BLaER1 treated with 17β-estradiol and CSF1 and Interleukin-3, amounts not matched to agents 10 nM and 100 nM (cell line): ENCODE measurements at regions not wholly inside any gene's neighbourhood (a gene's known extent, or its start where the extent isn't known, plus 50 kb on each side); places are given as distances from the start of the nearest gene placed in this dataset.

Experiments
- H3K27ac ChIP-seq, 11 experiments: shearing (Covaris generic); formaldehyde crosslinking; 2 replicates each; pipeline ENCODE4 v1.8.1; 2022
- H3K27me3 ChIP-seq, 11 experiments: shearing (Covaris generic); formaldehyde crosslinking; 2 replicates each; pipeline ENCODE4 v1.8.1; 2022
- H3K36me3 ChIP-seq, 11 experiments: shearing (Covaris generic); formaldehyde crosslinking; 2 replicates each; pipeline ENCODE4 v1.8.1; 2022
- H3K4me1 ChIP-seq, 10 experiments: shearing (Covaris generic); formaldehyde crosslinking; 2 replicates each; pipeline ENCODE4 v1.8.1; 2022
- H3K4me2 ChIP-seq, 11 experiments: shearing (Covaris generic); formaldehyde crosslinking; 2 replicates each; pipeline ENCODE4 v1.8.1; 2022
- H3K4me3 ChIP-seq, 10 experiments: shearing (Covaris generic); formaldehyde crosslinking; 2 replicates each; pipeline ENCODE4 v1.8.1; 2022
- H3K9ac ChIP-seq, 11 experiments: shearing (Covaris generic); formaldehyde crosslinking; 2 replicates each; pipeline ENCODE4 v1.8.1; 2022
- H3K9me3 ChIP-seq, 11 experiments: shearing (Covaris generic); formaldehyde crosslinking; replicated peaks in 1 of 11; 2 replicates each; pipeline ENCODE4 v1.8.1; 2022
- H4K20me1 ChIP-seq, 11 experiments: shearing (Covaris generic); formaldehyde crosslinking; 2 replicates each; pipeline ENCODE4 v1.8.1; 2022
- Cebpa-rat ChIP-seq, 11 experiments: shearing (Covaris generic); IDR thresholded peaks; 2 replicates each; pipeline ENCODE4 v1.8.1; 2022

GRCh38 chr4:173699841-173700475 lies 169.9 kb upstream of the HAND2 start:
- no peak for TF ChIP-seq Cebpa-rat (IDR thresholded peaks at IDR 0.05)
- Histone ChIP-seq H3K4me3 (no peak overlapping the region), H3K27me3 (no peaks in the 10 kb centered on the region), H4K20me1 (no peaks in the 10 kb centered on the region), H3K27ac (no peak overlapping the region), H3K9me3 (no peaks in the 10 kb centered on the region), H3K4me1 (no peaks in the 10 kb centered on the region), H3K36me3 (no peaks in the 10 kb centered on the region), H3K9ac (no peak overlapping the region), H3K4me2 (no peak overlapping the region)

GRCh38 chr4:173698557-173699262 lies 168.7 kb upstream of the HAND2 start:
- Histone ChIP-seq H3K9ac (no peak overlapping the region), H3K4me1 (no peaks in the 10 kb centered on the region), H3K36me3 (no peaks in the 10 kb centered on the region), H3K4me3 (no peak overlapping the region), H3K9me3 (no peaks in the 10 kb centered on the region), H3K27me3 (no peaks in the 10 kb centered on the region), H4K20me1 (no peaks in the 10 kb centered on the region), H3K4me2 (no peak overlapping the region), H3K27ac (no peak overlapping the region)
- no peak for TF ChIP-seq Cebpa-rat (IDR thresholded peaks at IDR 0.05)

GRCh38 chr4:173697840-173698239 lies 167.8 kb upstream of the HAND2 start:
- Histone ChIP-seq H3K9me3 (no peaks in the 10 kb centered on the region), H3K36me3 (no peaks in the 10 kb centered on the region), H3K27ac (no peak overlapping the region), H3K4me2 (no peak overlapping the region), H3K4me1 (no peaks in the 10 kb centered on the region), H3K9ac (no peak overlapping the region), H4K20me1 (no peaks in the 10 kb centered on the region), H3K4me3 (no peak overlapping the region), H3K27me3 (no peaks in the 10 kb centered on the region)
- TF ChIP-seq Cebpa-rat (IDR thresholded peaks at IDR 0.05) = no peak

GRCh38 chr4:173696551-173696950 lies 166.5 kb upstream of the HAND2 start:
- H3K4me1 ChIP-seq = no peaks in the 10 kb centered on the region
- no peaks in the 10 kb centered on the region for H3K27me3 ChIP-seq
- no peak for TF ChIP-seq Cebpa-rat (IDR thresholded peaks at IDR 0.05)
- H3K36me3 ChIP-seq = no peaks in the 10 kb centered on the region
- no peaks in the 10 kb centered on the region for H4K20me1 ChIP-seq
- H3K9ac ChIP-seq = no peak overlapping the region
- H3K4me2 ChIP-seq = no peak overlapping the region
- H3K27ac ChIP-seq = no peak overlapping the region
- no peaks in the 10 kb centered on the region for H3K9me3 ChIP-seq
- no peak overlapping the region for H3K4me3 ChIP-seq

- H3K4me2 ChIP-seq = no peak overlapping the region
- H3K4me1 ChIP-seq = no peaks in the 10 kb centered on the region
- TF ChIP-seq Cebpa-rat (IDR thresholded peaks at IDR 0.05) = no peak
- H3K27ac ChIP-seq = no peak overlapping the region
- H3K4me3 ChIP-seq = no peak overlapping the region
- H4K20me1 ChIP-seq = no peaks in the 10 kb centered on the region
- no peak overlapping the region for H3K9ac ChIP-seq
- H3K36me3 ChIP-seq = no peaks in the 10 kb centered on the region
- no peaks in the 10 kb centered on the region for H3K9me3 ChIP-seq
- no peaks in the 10 kb centered on the region for H3K27me3 ChIP-seq
Observed at GRCh38 chr4:173696011-173696410, 166.0 kb upstream of the HAND2 start.

- Histone ChIP-seq H3K4me1 (no peaks in the 10 kb centered on the region), H3K9me3 (no peaks in the 10 kb centered on the region), H4K20me1 (no peaks in the 10 kb centered on the region), H3K36me3 (no peaks in the 10 kb centered on the region), H3K27me3 (no peaks in the 10 kb centered on the region), H3K9ac (no peak overlapping the region), H3K4me3 (no peak overlapping the region), H3K4me2 (no peak overlapping the region), H3K27ac (no peak overlapping the region)
- TF ChIP-seq Cebpa-rat (IDR thresholded peaks at IDR 0.05) = no peak
Observed at GRCh38 chr4:173685831-173686210, 155.8 kb upstream of the HAND2 start.

GRCh38 chr4:173685165-173685830 lies 155.3 kb upstream of the HAND2 start:
- no peaks in the 10 kb centered on the region for H3K27me3 ChIP-seq
- H3K4me1 ChIP-seq = no peaks in the 10 kb centered on the region
- no peaks in the 10 kb centered on the region for H3K36me3 ChIP-seq
- H3K4me3 ChIP-seq = no peak overlapping the region
- no peak overlapping the region for H3K27ac ChIP-seq
- H3K9me3 ChIP-seq = no peaks in the 10 kb centered on the region
- H4K20me1 ChIP-seq = no peaks in the 10 kb centered on the region
- no peak for TF ChIP-seq Cebpa-rat (IDR thresholded peaks at IDR 0.05)
- H3K4me2 ChIP-seq = no peak overlapping the region
- no peak overlapping the region for H3K9ac ChIP-seq

GRCh38 chr4:173684223-173684622 lies 154.2 kb upstream of the HAND2 start:
- H3K36me3 ChIP-seq = no peaks in the 10 kb centered on the region
- no peak overlapping the region for H3K4me3 ChIP-seq
- no peak overlapping the region for H3K9ac ChIP-seq
- no peaks in the 10 kb centered on the region for H3K9me3 ChIP-seq
- TF ChIP-seq Cebpa-rat (IDR thresholded peaks at IDR 0.05) = no peak
- H3K27me3 ChIP-seq = no peaks in the 10 kb centered on the region
- H3K4me1 ChIP-seq = no peaks in the 10 kb centered on the region
- H3K27ac ChIP-seq = no peak overlapping the region
- H4K20me1 ChIP-seq = no peaks in the 10 kb centered on the region
- H3K4me2 ChIP-seq = no peak overlapping the region

GRCh38 chr4:173682609-173683008 lies 152.6 kb upstream of the HAND2 start:
- H3K27me3 ChIP-seq = no peaks in the 10 kb centered on the region
- no peak overlapping the region for H3K4me2 ChIP-seq
- no peak for TF ChIP-seq Cebpa-rat (IDR thresholded peaks at IDR 0.05)
- H3K9ac ChIP-seq = no peak overlapping the region
- H3K27ac ChIP-seq = no peak overlapping the region
- no peak overlapping the region for H3K4me3 ChIP-seq
- H3K36me3 ChIP-seq = no peaks in the 10 kb centered on the region
- H4K20me1 ChIP-seq = no peaks in the 10 kb centered on the region
- H3K9me3 ChIP-seq = no peaks in the 10 kb centered on the region
- no peaks in the 10 kb centered on the region for H3K4me1 ChIP-seq

- no peaks in the 10 kb centered on the region for H3K36me3 ChIP-seq
- no peak overlapping the region for H3K9ac ChIP-seq
- no peak overlapping the region for H3K27ac ChIP-seq
- H3K4me3 ChIP-seq = no peak overlapping the region
- no peak overlapping the region for H3K4me2 ChIP-seq
- no peaks in the 10 kb centered on the region for H3K27me3 ChIP-seq
- H3K4me1 ChIP-seq = no peaks in the 10 kb centered on the region
- no peaks in the 10 kb centered on the region for H3K9me3 ChIP-seq
- H4K20me1 ChIP-seq = no peaks in the 10 kb centered on the region
- no peak for TF ChIP-seq Cebpa-rat (IDR thresholded peaks at IDR 0.05)
Observed at GRCh38 chr4:173680278-173680677, 150.2 kb upstream of the HAND2 start.
